Transverse colon (tissue), 4 donors: ENCODE measurements at regions not wholly inside any gene's neighbourhood (a gene's known extent, or its start where the extent isn't known, plus 50 kb on each side); places are given as distances from the start of the nearest gene placed in this dataset.

ENCODE experiments used
- DNase-seq: peaks from one replicate; pipeline ENCODE4 v3.0.0-alpha.2; 2019
- H3K27ac ChIP-seq, 4 donors: fragments of 200-600 bp; sonication (generic); 2 replicates each; pipeline ENCODE4 v1.5.1; 2016 to 2018; ENCODE audit warnings: inconsistent platforms in 4 of 4
- H3K27me3 ChIP-seq: fragments of 200-600 bp; sonication (generic); 2 replicates; pipeline ENCODE4 v1.5.1; 2017; ENCODE audit warnings: inconsistent platforms
- H3K36me3 ChIP-seq, 4 donors: fragments of 200-600 bp; sonication (generic); 2 replicates each; pipeline ENCODE4 v1.5.1; 2017 to 2019; ENCODE audit warnings: inconsistent platforms in 4 of 4
- H3K4me1 ChIP-seq, 4 donors: fragments of 200-600 bp; sonication (generic); 2 replicates each; pipeline ENCODE4 v1.5.1; 2017 to 2020; ENCODE audit warnings: inconsistent platforms in 4 of 4
- H3K4me3 ChIP-seq, 4 donors: fragments of 200-600 bp; sonication (generic); 1 replicate in 1 of 4; 2 replicates in 3 of 4; pipeline versions ENCODE4 v1.5.1 to v1.6.1; 2017 to 2019; ENCODE audit warnings: inconsistent platforms in 4 of 4
- H3K9me3 ChIP-seq, 2 donors: fragments of 200-600 bp; sonication (generic); 2 replicates each; pipeline ENCODE4 v1.5.1; 2017 to 2019; ENCODE audit warnings: inconsistent platforms in 2 of 2
- EP300 ChIP-seq: sonication (generic); formaldehyde crosslinking; IDR thresholded peaks from one replicate; pipeline ENCODE4 v1.6.1; 2017; ENCODE audit warnings: antibody characterized with exemption, low read depth
- POLR2A ChIP-seq: fragments of 450-650 bp; IDR thresholded peaks from one replicate; pipeline ENCODE4 v1.6.1; 2016; ENCODE audit warnings: antibody characterized with exemption, mild to moderate bottlenecking, moderate library complexity
- POLR2AphosphoS5 ChIP-seq, 3 donors: sonication (generic); formaldehyde crosslinking; IDR thresholded peaks; one replicate each; pipeline ENCODE4 v1.6.1; 2016; ENCODE audit warnings: antibody characterized with exemption in 3 of 3
- WGBS, 2 donors: methylation state at CpG; one replicate each; pipeline ENCODE4 v1.1.5; 2018; ENCODE audit warnings: low coverage in 1 of 2; 5-methylcytosine and 5-hydroxymethylcytosine counted together
- in situ Hi-C, 4 donors: fragments of 200-750 bp; cut with MboI; loops; one replicate each; pipeline versions ENCODE4 v1.15.0 to v1.15.1; 2017; ENCODE audit warnings: low sequenced_read_pairs in 3 of 4, low pct_ligation_motif_present in 1 of 4, low pct_unique_long_range_greater_than_20kb in 1 of 4
- intact Hi-C: fragments of 100-400 bp; cut with DNase I; formaldehyde crosslinking; loops from one replicate; pipeline ENCODE4 v1.15.1; 2023; ENCODE audit warnings: low total_unique reads
- TF ChIP-seq, protein P1 (sequence below), 5 experiments: fragments of 200-600 bp in 3 of 5; fragments of 450-650 bp in 2 of 5; sonication (generic) in 3 of 5; IDR thresholded peaks; 1 replicate in 2 of 5; 2 replicates in 3 of 5; pipeline ENCODE4 v1.5.1; 2016 to 2017; ENCODE audit warnings: antibody characterized with exemption in 5 of 5, inconsistent platforms in 3 of 5, mild to moderate bottlenecking in 2 of 5, moderate library complexity in 1 of 5

DNA sequence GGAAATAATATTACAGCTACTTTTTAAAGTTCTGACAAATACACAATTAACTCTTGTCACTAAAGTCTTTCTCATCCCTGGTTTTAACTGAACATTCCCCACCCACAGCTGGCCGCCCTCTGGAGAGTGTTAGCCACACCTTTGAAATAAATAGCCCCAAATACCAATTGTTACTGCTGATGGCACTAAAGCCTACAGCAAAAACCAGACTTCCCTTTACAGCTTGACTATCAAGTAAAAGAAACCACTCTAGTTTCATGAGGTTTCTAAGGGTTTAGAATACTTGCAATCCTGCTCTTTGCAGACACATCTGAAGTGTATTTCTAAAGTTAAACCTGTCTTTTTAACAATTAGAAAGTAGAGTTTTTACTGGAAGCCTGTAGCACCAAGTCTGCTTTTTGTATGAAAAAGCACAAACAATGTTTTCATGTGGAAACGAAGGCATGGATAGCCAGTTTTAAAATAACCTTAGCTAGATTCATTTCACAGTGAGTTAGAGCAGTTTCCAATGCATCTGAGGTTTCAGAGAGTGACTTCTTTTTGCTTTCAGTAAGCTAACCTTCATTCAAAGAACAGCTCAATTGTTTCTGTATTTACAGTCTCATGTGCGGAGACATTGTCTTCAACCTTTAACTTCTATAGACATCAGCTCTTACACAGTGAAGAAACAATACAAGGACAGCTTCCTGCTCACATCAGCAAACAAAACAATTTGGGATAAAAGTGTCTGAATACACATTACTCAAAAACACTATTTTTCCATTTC, 164.8 kb upstream of the VEGFC start:
- intact Hi-C loops: no loop called here
- TF ChIP-seq EP300 (no peak), POLR2AphosphoS5 (IDR thresholded peaks at IDR 0.05) (no peak), POLR2A (no peak)
- TF ChIP-seq, protein P1, sequence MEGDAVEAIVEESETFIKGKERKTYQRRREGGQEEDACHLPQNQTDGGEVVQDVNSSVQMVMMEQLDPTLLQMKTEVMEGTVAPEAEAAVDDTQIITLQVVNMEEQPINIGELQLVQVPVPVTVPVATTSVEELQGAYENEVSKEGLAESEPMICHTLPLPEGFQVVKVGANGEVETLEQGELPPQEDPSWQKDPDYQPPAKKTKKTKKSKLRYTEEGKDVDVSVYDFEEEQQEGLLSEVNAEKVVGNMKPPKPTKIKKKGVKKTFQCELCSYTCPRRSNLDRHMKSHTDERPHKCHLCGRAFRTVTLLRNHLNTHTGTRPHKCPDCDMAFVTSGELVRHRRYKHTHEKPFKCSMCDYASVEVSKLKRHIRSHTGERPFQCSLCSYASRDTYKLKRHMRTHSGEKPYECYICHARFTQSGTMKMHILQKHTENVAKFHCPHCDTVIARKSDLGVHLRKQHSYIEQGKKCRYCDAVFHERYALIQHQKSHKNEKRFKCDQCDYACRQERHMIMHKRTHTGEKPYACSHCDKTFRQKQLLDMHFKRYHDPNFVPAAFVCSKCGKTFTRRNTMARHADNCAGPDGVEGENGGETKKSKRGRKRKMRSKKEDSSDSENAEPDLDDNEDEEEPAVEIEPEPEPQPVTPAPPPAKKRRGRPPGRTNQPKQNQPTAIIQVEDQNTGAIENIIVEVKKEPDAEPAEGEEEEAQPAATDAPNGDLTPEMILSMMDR (IDR thresholded peaks at IDR 0.05): no peak

DNA sequence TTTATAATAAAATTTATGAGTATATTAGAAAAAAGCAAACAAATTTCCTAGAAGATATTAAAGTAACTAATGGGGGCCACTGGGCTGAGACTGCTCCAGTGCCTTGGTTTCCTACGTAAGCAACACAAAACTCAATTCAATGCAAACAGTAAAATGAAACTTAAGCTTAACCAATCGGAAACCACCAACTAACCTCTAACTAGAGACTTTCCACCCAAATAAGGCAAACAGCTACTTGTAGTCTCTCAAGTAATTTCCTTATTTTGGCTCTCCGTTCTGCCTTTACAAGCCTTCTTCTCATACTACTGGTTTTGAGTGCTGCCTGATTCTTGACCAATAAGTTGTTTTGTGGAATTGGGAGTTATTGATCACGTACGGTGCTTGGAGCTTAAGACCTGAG, 167.3 kb upstream of the VEGFC start:
- in situ Hi-C loops (no loop called here), intact Hi-C loops (no loop called here)
- H3K4me3 ChIP-seq: no peak overlapping the region

More for the DNA sequence above, 164.8 kb upstream of the VEGFC start:
- no peaks in the 10 kb centered on the region for H3K36me3 ChIP-seq
- in situ Hi-C loops: no loop called here
- no peaks in the 10 kb centered on the region for H3K27me3 ChIP-seq
- no peak overlapping the region for H3K27ac ChIP-seq
- H3K4me3 ChIP-seq: no peak overlapping the region
- no peaks in the 10 kb centered on the region for H3K9me3 ChIP-seq
- H3K4me1 ChIP-seq: no peaks in the 10 kb centered on the region
- 52 to 57% methylated on average over 3 of the region's 3 CpGs for WGBS, 2 donors
- no peak for DNase-seq

DNA sequence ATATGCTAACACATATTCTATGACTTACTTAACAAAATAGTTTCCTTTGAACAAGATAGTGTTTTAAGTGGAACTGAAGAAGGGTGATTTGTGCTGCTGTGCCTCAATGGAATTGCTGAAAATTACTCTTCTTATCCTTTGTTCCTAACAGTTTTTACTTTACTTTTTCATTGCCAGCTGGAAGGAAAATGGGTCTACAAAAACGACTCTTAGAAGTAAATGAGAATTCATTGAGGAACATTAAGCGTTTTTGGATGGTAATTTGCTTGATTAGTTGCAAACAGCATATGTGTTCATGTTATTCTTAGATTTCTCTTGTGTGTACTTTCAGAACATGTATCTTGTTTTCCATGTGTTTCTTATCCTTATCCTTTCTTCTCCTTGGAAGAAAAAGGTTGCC, 170.4 kb upstream of the VEGFC start:
- intact Hi-C loops (no loop called here), in situ Hi-C loops (no loop called here)
- Histone ChIP-seq H3K36me3 (no peaks in the 10 kb centered on the region), H3K4me1 (no peaks in the 10 kb centered on the region), H3K27me3 (no peaks in the 10 kb centered on the region), H3K27ac (no peak overlapping the region), H3K4me3 (no peak overlapping the region), H3K9me3 (no peaks in the 10 kb centered on the region)
- WGBS, 2 donors: 48% methylated on average over 2 of the region's 2 CpGs
- TF ChIP-seq POLR2A (no peak), EP300 (no peak), POLR2AphosphoS5 (IDR thresholded peaks at IDR 0.05) (no peak)
- TF ChIP-seq, protein P1 (IDR thresholded peaks at IDR 0.05): no peak
- DNase-seq: no peak

More for the DNA sequence above, 167.3 kb upstream of the VEGFC start:
- no peak for DNase-seq
- no peaks in the 10 kb centered on the region for H3K9me3 ChIP-seq
- no peaks in the 10 kb centered on the region for H3K4me1 ChIP-seq
- no peaks in the 10 kb centered on the region for H3K27me3 ChIP-seq
- TF ChIP-seq EP300 (no peak), POLR2AphosphoS5 (IDR thresholded peaks at IDR 0.05) (no peak), POLR2A (no peak)
- TF ChIP-seq, protein P1 (IDR thresholded peaks at IDR 0.05): no peak
- no peaks in the 10 kb centered on the region for H3K36me3 ChIP-seq
- WGBS, 2 donors: 82 to 84% methylated on average over 5 of the region's 5 CpGs
- H3K27ac ChIP-seq: no peak overlapping the region

DNA sequence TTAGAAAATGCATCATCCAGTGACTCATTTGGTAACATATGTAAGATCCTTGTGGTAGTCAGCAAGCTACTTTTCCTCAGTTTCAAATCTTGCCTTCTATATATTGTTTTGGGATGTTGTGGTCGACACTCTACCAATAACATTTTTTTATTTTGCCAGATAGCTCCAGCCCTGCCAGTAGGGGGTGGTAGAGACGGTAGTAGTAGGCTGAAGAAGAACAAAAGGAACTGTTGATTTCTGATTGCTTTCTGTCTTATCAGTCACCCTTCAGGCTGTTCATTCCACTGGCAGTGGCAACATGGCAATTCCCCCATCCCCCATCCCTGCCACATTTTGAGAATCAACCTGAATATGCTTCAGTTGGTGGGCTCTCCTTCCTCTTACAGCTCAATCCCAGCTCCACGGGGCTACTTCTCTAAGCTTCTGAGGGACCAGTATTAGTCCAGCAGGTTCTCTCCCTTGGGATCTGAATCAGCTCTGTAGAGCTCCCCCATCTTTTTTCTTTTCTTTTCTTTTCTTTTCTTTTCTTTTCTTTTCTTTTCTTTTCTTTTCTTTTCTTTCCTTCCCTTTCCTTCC, 171.5 kb upstream of the VEGFC start:
- Histone ChIP-seq H3K36me3 (no peaks in the 10 kb centered on the region), H3K9me3 (no peaks in the 10 kb centered on the region), H3K4me3 (no peak overlapping the region), H3K4me1 (no peaks in the 10 kb centered on the region), H3K27me3 (no peaks in the 10 kb centered on the region), H3K27ac (no peak overlapping the region)
- no peak for TF ChIP-seq POLR2AphosphoS5 (IDR thresholded peaks at IDR 0.05)
- TF ChIP-seq POLR2A: no peak
- TF ChIP-seq, protein P1 (IDR thresholded peaks at IDR 0.05): no peak
- TF ChIP-seq EP300: no peak
- DNase-seq: no peak
- in situ Hi-C loops: no loop called here
- WGBS, 2 donors: 39 to 52% methylated on average over 2 to 3 of the region's 3 CpGs
- intact Hi-C loops: no loop called here
